CD4-positive, alpha-beta T cell treated with Interleukin-1 beta for 1 hour (primary cell): ENCODE measurements at regions not wholly inside any gene's neighbourhood (a gene's known extent, or its start where the extent isn't known, plus 50 kb on each side); places are given as distances from the start of the nearest gene placed in this dataset.
"Not testable (repeated sequence)": the region's sequence is repeated elsewhere in the genome, so short reads cannot be mapped to it uniquely, and the experiment has no call there.

Source experiments
- DNase-seq, 2 donors: peaks; one replicate each; pipeline ENCODE4 v3.0.0-alpha.2; 2020 to 2022

- no peak for DNase-seq
These were observed 100.8 kb upstream of the ATXN3L start for GRCh38 chrX:13420545-13421183.

GRCh38 chrX:13419918-13420317, 100.1 kb upstream of the ATXN3L start:
- no peak for DNase-seq

DNA sequence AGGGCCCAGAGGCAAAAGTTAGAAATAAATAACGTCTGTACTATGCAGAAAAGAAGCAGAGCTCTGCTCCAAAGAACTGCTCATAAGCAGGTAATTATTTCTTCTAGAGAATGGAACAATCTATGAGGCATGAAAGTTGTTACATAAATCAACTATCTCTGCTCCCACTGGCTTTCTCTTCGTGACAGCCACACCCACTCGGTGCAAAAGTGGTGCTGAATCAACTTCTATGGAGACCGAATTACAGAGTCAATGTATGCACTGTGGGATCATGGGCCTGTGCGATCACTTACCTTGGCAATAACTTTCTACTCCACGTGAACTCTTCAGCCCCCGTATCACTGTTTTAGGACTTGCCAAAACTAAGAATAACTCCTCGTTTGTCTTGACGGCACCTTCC, 99.4 kb upstream of the ATXN3L start:
- no peak for DNase-seq

- DNase-seq = no peak
These were observed 98.6 kb upstream of the ATXN3L start for GRCh38 chrX:13418126-13419097.

- no peak for DNase-seq
These were observed 95.7 kb upstream of the ATXN3L start for GRCh38 chrX:13415509-13415908.

- no peak for DNase-seq
These were observed 94.3 kb upstream of the ATXN3L start for GRCh38 chrX:13414006-13414647.

DNA sequence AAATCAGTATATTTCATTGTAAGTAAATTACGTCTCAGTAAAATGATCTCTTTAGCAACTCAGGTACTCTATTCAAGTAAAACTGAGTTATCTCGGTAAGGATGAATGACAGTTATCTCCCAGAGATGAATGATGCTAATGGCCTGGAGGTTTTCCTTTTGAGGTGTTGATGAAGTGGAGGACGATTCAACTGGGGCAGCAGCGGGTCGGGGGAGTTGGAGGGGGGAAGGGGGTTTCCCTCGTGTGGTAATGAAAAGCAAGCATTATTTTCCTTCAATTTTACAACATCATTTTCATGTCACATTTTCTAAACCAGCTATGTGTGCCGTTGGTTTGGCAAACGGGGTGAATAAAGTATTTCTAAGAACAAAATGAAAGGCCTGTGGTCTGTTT, 92.4 kb upstream of the ATXN3L start:
- DNase-seq = no peak

GRCh38 chrX:13411496-13412207, 91.8 kb upstream of the ATXN3L start:
- no peak for DNase-seq

- DNase-seq = not testable (repeated sequence)
These were observed 88.7 kb upstream of the ATXN3L start for GRCh38 chrX:13408599-13408998.

- DNase-seq = not testable (repeated sequence)
These were observed 84.9 kb upstream of the ATXN3L start for GRCh38 chrX:13404777-13405176.

DNA sequence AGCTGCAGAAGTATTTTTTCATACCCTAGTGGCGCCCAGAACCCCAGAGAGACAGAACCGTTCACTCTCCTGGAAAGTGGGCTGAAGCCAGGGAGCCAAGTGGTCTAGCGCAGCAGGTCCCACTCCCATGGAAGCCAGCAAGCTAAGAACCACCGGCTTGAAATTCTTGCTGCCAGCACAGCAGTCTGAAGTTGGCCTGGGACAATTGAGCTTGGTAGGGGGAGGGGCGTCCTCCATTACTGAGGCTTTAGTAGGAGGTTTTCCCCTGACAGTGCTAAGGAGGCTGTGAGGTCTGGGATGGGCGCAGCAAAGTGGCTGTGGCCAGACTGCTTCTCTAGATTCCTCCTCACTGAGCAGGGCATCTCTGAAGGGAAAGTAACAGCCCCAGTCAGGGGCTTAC, 84.5 kb upstream of the ATXN3L start:
- no peak for DNase-seq

GRCh38 chrX:13401724-13402123, 81.9 kb upstream of the ATXN3L start:
- DNase-seq = no peak

- DNase-seq = no peak
These were observed 79.0 kb upstream of the ATXN3L start for GRCh38 chrX:13398839-13399238.

- DNase-seq = no peak
These were observed 78.3 kb upstream of the ATXN3L start for GRCh38 chrX:13397878-13398818.

DNA sequence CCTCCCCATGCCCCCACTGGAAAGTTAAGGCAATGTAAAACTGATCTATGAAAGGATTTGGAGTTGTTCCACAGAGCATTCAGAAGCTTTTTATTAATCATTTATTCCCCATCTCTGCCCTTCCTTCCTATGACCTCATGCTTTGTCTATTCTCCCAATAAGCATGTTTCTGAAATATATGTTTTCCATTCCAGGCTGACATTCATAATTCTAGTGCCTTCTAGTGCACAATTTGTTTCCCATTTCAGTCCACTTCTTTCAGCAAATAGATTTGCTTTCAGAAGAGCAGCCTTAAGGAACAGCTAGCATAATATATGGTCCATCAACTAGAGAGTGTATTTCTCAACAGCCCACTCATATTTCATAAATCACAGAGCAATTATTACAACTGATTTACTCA, 77.1 kb upstream of the ATXN3L start:
- no peak for DNase-seq

DNA sequence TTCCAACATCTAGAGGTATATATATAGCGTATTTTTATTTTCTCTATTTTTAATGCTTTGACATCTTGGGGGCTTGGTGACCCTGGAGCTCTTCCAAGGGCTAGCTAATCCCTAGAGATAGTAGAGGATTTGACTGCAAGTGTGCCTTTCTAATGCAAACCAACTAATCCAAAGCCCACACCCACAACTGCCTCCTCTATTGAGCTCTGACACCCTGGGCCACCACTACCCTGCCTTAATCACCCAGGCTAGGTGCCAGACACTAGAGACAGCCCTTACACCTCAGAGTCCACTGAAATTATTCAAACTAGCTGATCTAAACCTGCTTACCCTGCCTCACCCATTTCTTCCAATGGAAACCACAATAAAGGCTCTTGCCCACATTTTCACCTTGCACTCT, 69.6 kb upstream of the ATXN3L start:
- DNase-seq = no peak

DNA sequence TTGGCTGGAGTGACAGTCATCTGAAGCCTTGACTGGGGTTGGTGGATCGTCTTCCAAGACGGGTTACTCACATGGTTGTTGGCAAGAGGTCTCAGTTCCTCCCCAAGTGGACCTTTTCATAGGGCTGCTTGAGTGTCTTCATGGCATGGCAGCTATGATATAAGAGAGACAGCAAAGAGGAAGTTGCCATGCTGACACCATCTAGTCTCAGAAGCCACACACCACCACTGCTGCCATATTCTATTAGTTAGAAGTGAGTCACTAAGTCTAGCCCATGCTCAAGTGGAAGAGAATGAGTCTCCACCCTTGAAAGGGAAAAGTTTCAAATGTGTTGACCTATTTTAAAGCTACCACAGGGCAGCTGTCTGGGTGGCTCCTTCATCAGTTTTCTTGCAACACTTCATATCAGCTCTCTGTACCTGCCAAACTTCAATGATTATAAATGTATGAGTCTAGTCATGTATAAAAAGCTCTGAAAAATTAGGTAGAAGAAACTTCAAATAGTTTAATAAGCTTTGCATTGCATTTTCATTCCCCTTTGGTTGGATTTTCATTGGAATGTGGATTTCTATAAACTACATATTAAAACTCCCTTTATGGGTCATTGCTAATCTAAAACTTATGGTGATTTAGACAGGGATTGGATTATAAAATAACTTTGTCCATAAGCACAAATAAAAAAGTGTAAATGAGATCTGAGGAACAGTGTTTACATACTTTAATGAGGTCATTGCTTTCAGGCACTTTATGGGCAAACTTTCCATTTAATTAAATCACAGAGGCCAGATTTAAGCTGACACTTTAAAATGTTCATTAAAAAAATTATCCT, 68.0 kb upstream of the ATXN3L start:
- no peak for DNase-seq

GRCh38 chrX:13386636-13387035, 66.8 kb upstream of the ATXN3L start:
- DNase-seq = no peak

- no peak for DNase-seq
These were observed 66.2 kb upstream of the ATXN3L start for GRCh38 chrX:13386092-13386491.

GRCh38 chrX:13383907-13384306, 64.1 kb upstream of the ATXN3L start:
- no peak for DNase-seq

GRCh38 chrX:13381514-13381913, 61.7 kb upstream of the ATXN3L start:
- DNase-seq = no peak
